HG03095 (cell line): ENCODE measurements at regions not wholly inside any gene's neighbourhood (a gene's known extent, or its start where the extent isn't known, plus 50 kb on each side); places are given as distances from the start of the nearest gene placed in this dataset.
"Not testable (repeated sequence)": the region's sequence is repeated elsewhere in the genome, so short reads cannot be mapped to it uniquely, and the experiment has no call there.

Experiments
- ATAC-seq: cut with Tn5 transposase; IDR thresholded peaks from one replicate; pipeline ENCODE4 v1.9.1; 2021; ENCODE audit warnings: moderate library complexity; ENCODE audit not compliant: unreplicated experiment

GRCh38 chr6:23608931-23609435 is 517.0 kb upstream of the NRSN1 start:
- no peak for ATAC-seq

GRCh38 chr6:23611776-23612381 is 514.1 kb upstream of the NRSN1 start:
- ATAC-seq, result no peak

- no peak for ATAC-seq
Observed at GRCh38 chr6:23618366-23618765, 507.6 kb upstream of the NRSN1 start.

- ATAC-seq, result no peak
Observed at GRCh38 chr6:23620911-23621401, 505.1 kb upstream of the NRSN1 start.

- ATAC-seq, result no peak
Observed at GRCh38 chr6:23630726-23631635, 495.0 kb upstream of the NRSN1 start.

GRCh38 chr6:23633996-23634395 is 492.0 kb upstream of the NRSN1 start:
- no peak for ATAC-seq

- no peak for ATAC-seq
Observed at GRCh38 chr6:23635150-23635549, 490.9 kb upstream of the NRSN1 start.

GRCh38 chr6:23637296-23637695 is 488.7 kb upstream of the NRSN1 start:
- no peak for ATAC-seq

- no peak for ATAC-seq
Observed at GRCh38 chr6:23642849-23643248, 483.2 kb upstream of the NRSN1 start.

- ATAC-seq, result no peak
Observed at GRCh38 chr6:23647045-23647444, 479.0 kb upstream of the NRSN1 start.

- no peak for ATAC-seq
Observed at GRCh38 chr6:23650676-23651075, 475.3 kb upstream of the NRSN1 start.

GRCh38 chr6:23654745-23655144 is 471.3 kb upstream of the NRSN1 start:
- no peak for ATAC-seq

GRCh38 chr6:23655525-23655924 is 470.5 kb upstream of the NRSN1 start:
- no peak for ATAC-seq

GRCh38 chr6:23656255-23657194 is 469.5 kb upstream of the NRSN1 start:
- no peak for ATAC-seq

- no peak for ATAC-seq
Observed at GRCh38 chr6:23659125-23659524, 466.9 kb upstream of the NRSN1 start.

GRCh38 chr6:23661549-23661948 is 464.5 kb upstream of the NRSN1 start:
- no peak for ATAC-seq

GRCh38 chr6:23663096-23663495 is 462.9 kb upstream of the NRSN1 start:
- ATAC-seq, result no peak

GRCh38 chr6:23663652-23664051 is 462.4 kb upstream of the NRSN1 start:
- no peak for ATAC-seq

GRCh38 chr6:23665911-23666310 is 460.1 kb upstream of the NRSN1 start:
- ATAC-seq, result not testable (repeated sequence)

GRCh38 chr6:23672737-23673136 is 453.3 kb upstream of the NRSN1 start:
- no peak for ATAC-seq

- no peak for ATAC-seq
Observed at GRCh38 chr6:23678626-23679025, 447.4 kb upstream of the NRSN1 start.
